ENCODE measurements at regions not wholly inside any gene's neighbourhood (a gene's known extent, or its start where the extent isn't known, plus 50 kb on each side); places are given as distances from the start of the nearest gene placed in this dataset.
"Not testable (repeated sequence)": the region's sequence is repeated elsewhere in the genome, so short reads cannot be mapped to it uniquely, and the experiment has no call there.

DNA sequence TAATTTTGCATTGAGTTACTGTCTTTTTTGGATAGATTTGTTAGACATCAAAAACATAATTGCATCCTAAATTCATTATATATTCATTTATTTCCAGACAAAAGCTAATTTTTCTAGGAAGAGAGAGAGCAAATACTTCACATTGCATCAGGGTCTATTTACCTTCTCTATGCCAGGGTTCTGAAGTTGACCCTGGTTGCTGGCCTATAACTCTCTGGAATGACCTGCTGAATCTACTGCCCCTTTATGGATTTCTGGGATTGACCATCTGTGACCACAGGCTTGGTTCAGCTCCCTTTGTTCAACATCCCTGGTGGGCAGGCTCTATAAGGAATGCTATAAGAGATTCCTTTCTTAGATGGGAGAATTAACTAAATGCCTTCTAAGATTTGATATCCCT lies 414.8 kb upstream of the STXBP6 start:
- DNase-seq = no peak
- in situ Hi-C loops (cut with MboI; ENCODE audit: low pct_unique_long_range_greater_than_20kb, low sequenced_read_pairs) = no loop called here

GRCh38 chr14:25464078-25464477 lies 414.1 kb upstream of the STXBP6 start:
- DNase-seq = no peak
- in situ Hi-C loops (cut with MboI; ENCODE audit: low pct_unique_long_range_greater_than_20kb, low sequenced_read_pairs) = no loop called here

GRCh38 chr14:25463480-25463879 lies 413.5 kb upstream of the STXBP6 start:
- no peak for DNase-seq
- in situ Hi-C loops (cut with MboI; ENCODE audit: low pct_unique_long_range_greater_than_20kb, low sequenced_read_pairs) = no loop called here

DNA sequence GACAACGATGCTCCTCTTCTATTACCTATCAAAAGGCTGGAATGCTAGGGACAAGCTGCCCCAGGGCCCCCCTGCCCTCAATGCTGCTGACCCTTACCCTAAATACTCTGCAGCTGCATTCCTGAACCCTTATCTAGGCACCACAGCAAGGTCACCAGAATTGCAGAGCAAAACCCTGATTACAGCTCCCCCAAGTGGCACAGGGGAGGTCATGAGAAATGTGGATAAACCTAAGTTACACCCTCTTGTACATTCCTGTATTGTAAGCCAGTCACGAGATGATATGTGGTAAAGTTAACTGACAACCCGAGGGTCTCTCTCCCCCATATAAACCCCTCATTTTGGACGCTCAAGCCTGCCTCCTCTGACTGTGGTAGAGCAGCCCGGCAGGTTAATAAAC lies 411.8 kb upstream of the STXBP6 start:
- in situ Hi-C loops (cut with MboI; ENCODE audit: low pct_unique_long_range_greater_than_20kb, low sequenced_read_pairs) = no loop called here
- no peak for DNase-seq

DNA sequence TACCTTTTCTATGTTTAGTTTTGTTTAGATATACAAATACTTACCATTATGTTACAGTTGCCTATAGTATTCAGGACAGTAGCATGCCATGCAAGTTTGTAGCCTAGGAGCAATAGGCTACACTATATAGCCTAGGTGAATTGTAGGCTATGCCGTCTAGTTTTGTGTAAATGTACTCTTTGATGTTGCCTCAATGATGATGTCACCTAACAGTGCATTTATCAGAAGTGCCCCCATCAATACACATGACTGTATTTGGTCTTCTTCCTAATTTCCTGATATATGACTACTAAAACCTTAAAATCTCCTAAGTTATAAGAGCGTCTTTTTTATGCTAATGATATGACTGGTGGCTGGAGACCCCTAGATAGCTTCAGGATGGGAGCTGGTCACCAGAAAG lies 394.4 kb upstream of the STXBP6 start:
- DNase-seq = no peak
- in situ Hi-C loops (cut with MboI; ENCODE audit: low pct_unique_long_range_greater_than_20kb, low sequenced_read_pairs) = no loop called here

GRCh38 chr14:25440382-25440781 lies 390.4 kb upstream of the STXBP6 start:
- in situ Hi-C loops (cut with MboI; ENCODE audit: low pct_unique_long_range_greater_than_20kb, low sequenced_read_pairs); DNase-seq: not testable (repeated sequence)

DNA sequence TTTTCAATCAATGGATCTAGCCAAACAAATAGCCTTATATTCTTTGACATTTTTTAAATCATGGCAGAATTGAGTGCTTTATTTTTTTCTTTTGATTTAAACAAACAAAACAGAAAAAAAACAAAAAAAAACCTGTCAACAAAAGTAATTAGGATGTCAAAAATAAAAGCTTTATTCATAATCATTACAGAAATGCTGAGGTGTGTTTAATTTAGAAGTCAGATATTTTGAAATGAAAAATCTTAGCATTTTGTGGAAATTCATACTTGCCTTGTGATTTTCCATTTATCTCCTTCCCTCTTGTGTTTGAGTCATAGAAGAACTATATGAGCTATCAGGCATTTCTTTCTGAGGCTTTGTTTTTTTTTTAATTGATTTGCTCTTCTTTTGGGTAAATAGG lies 387.0 kb upstream of the STXBP6 start:
- DNase-seq = no peak
- in situ Hi-C loops (cut with MboI; ENCODE audit: low pct_unique_long_range_greater_than_20kb, low sequenced_read_pairs) = no loop called here

DNA sequence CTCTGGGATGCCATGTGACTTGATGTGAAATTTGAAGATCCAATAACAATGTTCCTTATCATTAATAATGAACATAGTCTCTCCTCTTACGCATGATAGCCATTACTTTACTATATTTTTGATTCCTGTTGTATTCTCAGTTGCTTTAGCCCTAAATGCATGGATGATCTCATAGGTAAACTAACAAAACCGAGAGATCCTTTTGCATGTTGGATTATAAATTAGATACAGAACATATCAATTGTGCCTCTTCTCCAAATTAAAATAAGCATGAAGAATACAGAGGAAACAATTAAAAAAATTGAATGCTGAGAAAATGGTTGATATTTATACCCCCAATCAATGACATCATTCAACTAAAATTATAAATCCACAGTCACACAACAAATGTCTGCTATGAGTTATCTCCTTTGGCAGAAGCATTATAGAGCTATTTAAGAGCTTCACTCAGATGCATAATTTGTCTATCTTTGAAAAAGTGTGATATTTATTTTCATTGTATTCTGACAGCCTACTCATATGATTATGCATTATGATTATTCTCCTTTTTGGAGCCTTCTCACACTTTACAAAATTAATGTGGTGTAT lies 386.4 kb upstream of the STXBP6 start:
- no peak for DNase-seq
- in situ Hi-C loops (cut with MboI; ENCODE audit: low pct_unique_long_range_greater_than_20kb, low sequenced_read_pairs) = no loop called here

- DNase-seq = peak; percentile 27
- in situ Hi-C loops (cut with MboI; ENCODE audit: low pct_unique_long_range_greater_than_20kb, low sequenced_read_pairs) = no loop called here
Measured at GRCh38 chr14:25431211-25432076, 381.5 kb upstream of the STXBP6 start.

GRCh38 chr14:25430808-25431207 lies 380.9 kb upstream of the STXBP6 start:
- DNase-seq = no peak
- in situ Hi-C loops (cut with MboI; ENCODE audit: low pct_unique_long_range_greater_than_20kb, low sequenced_read_pairs) = no loop called here

DNA sequence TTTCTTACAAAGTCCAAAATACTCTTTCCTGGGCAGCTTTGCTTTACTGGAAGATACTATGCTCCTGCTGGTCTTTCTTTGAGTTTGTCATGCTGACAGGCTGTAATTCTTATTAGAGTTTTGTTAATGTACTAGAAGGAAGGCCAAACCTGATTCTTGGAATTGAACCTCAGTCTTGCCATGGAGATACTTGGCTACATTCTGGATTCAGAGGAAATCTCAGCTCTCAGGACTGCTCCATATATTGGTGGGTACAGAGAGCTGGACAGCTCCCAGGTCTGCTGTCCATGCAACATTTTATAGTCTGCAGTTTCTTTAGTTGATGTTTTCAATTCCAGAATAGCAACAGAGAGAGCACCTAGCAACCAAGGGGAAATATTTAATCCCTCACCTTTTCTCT lies 363.1 kb upstream of the STXBP6 start:
- in situ Hi-C loops (cut with MboI; ENCODE audit: low pct_unique_long_range_greater_than_20kb, low sequenced_read_pairs) = no loop called here
- no peak for DNase-seq

DNA sequence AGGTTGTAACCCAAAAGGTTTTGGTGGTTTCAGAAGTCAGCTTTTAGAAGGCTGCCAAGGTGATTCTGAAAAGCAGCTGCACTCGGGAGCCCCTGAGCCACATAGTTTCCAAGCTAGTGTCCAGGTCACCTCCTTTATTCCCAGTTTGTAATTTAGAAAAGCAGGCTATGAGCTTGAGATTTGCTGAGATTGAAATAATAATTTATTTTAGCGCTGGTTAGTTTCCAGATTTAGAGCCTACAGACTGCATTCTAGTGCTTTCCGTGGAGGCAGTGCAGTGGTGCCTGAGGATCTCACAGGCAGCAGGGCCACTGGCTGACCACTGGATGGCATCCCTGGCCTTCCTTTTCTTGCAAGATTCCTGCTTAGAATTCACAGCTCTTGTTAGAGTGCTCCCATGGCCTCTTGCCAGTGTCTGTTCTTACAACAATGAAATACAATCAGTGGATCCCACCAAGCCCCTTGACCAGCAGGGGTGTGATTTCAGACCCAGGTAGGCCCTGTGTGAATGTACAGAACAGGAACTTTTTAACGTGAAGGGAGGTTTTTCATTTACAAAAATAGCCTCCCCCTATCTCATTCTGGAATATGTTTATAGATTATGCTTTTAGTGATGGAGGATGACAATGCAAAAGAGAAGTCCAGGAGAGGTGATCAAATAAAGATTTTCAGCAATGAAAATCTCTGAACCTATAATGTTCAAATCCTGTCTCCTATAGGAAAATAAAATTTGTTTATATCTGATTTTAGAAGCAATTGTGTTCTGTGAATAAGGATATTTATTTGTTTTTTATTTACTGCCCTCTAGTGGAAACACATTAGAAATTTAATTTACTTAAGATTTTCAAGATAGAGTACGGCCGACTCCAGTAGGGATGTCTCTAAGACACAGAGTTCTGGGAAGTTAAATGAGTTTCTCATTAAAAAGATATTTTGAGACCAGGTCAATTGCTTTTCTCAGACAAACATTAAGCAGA lies 362.1 kb upstream of the STXBP6 start:
- DNase-seq = no peak
- in situ Hi-C loops (cut with MboI; ENCODE audit: low pct_unique_long_range_greater_than_20kb, low sequenced_read_pairs) = no loop called here

GRCh38 chr14:25406818-25407217 lies 356.9 kb upstream of the STXBP6 start:
- in situ Hi-C loops (cut with MboI; ENCODE audit: low pct_unique_long_range_greater_than_20kb, low sequenced_read_pairs) = no loop called here
- peak; percentile 81 for DNase-seq

DNA sequence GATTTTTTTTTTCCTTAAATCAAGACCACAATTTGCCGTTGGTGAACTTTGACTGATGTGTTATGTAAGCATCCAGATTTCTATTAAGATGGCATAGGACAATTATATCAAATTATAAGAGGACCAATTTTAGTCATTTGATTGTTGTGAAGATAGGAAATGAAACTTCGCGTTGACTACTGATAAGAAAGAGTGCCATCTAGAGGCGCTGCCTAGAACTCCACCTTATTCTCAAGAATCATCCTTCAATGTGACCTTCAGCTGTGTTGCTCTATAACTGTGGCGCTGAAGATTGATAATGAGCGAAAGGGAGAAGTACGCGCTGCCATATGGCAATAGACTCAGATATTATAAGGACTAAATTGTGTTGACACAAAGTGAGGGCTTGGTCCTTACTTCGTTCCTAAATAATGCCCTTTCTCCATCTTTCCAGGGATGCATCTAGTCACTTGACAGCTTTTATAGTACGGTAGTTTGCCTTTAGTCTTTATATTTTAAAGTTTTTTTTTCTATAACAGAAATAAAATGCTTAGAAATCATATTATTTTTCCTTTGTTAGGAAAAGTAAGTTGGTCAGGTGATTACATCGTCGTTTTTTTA lies 350.8 kb upstream of the STXBP6 start:
- in situ Hi-C loops (cut with MboI; ENCODE audit: low pct_unique_long_range_greater_than_20kb, low sequenced_read_pairs) = no loop called here

DNA sequence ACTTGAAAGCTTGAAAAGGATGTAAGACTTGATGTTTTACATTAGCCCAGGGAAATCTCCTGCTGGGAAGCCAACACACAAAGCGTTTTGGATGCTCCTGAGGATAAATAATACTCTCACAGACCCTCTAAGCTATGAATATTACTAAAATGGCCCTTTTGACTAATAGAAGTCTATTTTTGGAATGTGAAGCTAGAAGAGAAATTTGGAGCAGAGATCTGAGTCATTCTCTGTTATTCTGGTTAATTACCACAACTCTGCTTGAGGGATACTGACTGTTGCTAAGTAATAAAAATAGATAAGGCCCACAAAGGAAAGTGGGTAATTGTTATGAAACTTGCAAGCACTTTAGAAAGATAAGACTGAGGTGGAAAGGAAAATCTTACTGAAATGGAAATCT lies 346.2 kb upstream of the STXBP6 start:
- no peak for DNase-seq
- in situ Hi-C loops (cut with MboI; ENCODE audit: low pct_unique_long_range_greater_than_20kb, low sequenced_read_pairs) = no loop called here

More for the DNA sequence above, 350.8 kb upstream of the STXBP6 start:
- DNase-seq = peak; percentile 52

DNA sequence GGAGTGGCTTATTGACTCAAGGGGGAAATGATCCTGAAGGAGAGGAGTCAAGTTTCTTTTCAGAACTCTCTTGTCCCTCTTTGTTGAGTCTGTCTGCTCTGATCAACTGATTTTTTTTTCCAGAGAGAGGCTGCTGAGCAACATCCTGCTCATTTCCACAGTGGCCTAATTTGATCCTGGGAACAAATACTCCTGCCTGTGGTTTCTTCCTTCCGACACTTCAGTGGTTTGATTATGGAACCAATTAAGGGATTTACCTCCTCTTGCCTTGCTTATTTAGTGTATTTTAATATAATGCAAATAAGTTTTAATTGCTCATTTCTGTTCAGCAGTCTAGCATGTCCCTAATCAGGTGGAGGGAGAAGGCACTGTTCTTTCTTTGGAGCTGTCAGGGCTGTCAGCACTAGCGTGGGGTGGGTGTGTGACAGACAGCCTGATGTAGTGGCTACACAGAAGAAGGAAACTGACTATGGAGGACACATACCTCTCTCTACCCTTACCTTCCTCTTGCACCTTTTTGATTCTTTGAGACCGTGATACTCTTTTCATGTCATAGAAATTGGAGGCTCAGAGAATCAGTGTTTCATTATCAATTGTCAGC lies 344.9 kb upstream of the STXBP6 start:
- DNase-seq = no peak
- in situ Hi-C loops (cut with MboI; ENCODE audit: low pct_unique_long_range_greater_than_20kb, low sequenced_read_pairs) = no loop called here

- in situ Hi-C loops (cut with MboI; ENCODE audit: low pct_unique_long_range_greater_than_20kb, low sequenced_read_pairs) = no loop called here
- DNase-seq = no peak
Measured at GRCh38 chr14:25394356-25394755, 344.4 kb upstream of the STXBP6 start.

DNA sequence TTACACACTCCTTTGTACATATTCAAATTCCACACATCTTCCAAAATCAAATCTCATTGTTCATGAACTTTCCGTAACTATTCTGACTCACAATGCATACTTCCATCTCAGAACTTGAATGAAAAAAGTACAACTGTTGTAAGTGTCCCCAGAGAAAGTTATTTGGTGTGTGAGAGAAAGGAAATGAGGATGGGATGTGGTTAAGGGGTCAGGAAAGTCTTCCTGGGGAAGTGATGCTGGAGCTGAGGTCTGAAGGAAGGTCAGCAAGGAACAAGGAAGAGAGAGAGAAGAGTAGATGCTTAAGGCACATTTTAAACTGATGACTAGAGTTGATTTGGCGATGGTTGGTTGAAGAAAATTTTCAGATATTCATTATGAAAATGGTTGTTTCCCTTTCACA lies 340.0 kb upstream of the STXBP6 start:
- DNase-seq = no peak
- in situ Hi-C loops (cut with MboI; ENCODE audit: low pct_unique_long_range_greater_than_20kb, low sequenced_read_pairs) = no loop called here

- in situ Hi-C loops (cut with MboI; ENCODE audit: low pct_unique_long_range_greater_than_20kb, low sequenced_read_pairs) = no loop called here
- DNase-seq = peak; percentile 16
Measured at GRCh38 chr14:25381498-25381897, 331.6 kb upstream of the STXBP6 start.

Measured in KBM-7 (cell line).